Natural killer cell (primary cell): ENCODE measurements at regions not wholly inside any gene's neighbourhood (a gene's known extent, or its start where the extent isn't known, plus 50 kb on each side); places are given as distances from the start of the nearest gene placed in this dataset.

ENCODE experiments used
- ATAC-seq, 3 donors: fragments of 150-1000 bp in 2 of 3; fragments of 200-7000 bp in 1 of 3; cut with Tn5 transposase; 1 replicate in 1 of 3; 2 replicates in 2 of 3; pipeline ENCODE4 v1.10.0; 2021; ENCODE audit warnings: mild to moderate bottlenecking in 2 of 3, moderate library complexity in 2 of 3
- DNase-seq, 2 donors: peaks; one replicate each; pipeline versions ENCODE4 v3.0.0 to v3.0.0-alpha.2; 2013 to 2021; ENCODE audit warnings: mixed read lengths in 1 of 2
- H3K27ac ChIP-seq: one replicate; pipeline ENCODE4 v1.5.1; 2013; ENCODE audit warnings: mild to moderate bottlenecking, low read length
- H3K27me3 ChIP-seq: one replicate; pipeline ENCODE4 v1.6.1; 2013; ENCODE audit warnings: low read length; ENCODE audit not compliant: control insufficient read depth, insufficient read depth
- H3K36me3 ChIP-seq: one replicate; pipeline ENCODE4 v1.6.1; 2013; ENCODE audit warnings: low read length; ENCODE audit not compliant: control insufficient read depth, insufficient read depth
- H3K4me1 ChIP-seq: one replicate; pipeline ENCODE4 v1.6.1; 2013; ENCODE audit warnings: low read length; ENCODE audit not compliant: control insufficient read depth, insufficient read depth
- H3K4me3 ChIP-seq: one replicate; pipeline ENCODE4 v1.5.1; 2013; ENCODE audit warnings: low read length
- H3K9me3 ChIP-seq: one replicate; pipeline ENCODE4 v1.6.1; 2013; ENCODE audit warnings: low read length; ENCODE audit not compliant: control insufficient read depth, insufficient read depth
- H3K27ac Mint-ChIP-seq, 2 donors: one replicate each; pipeline ENCODE4 v1.8.0; 2022; ENCODE audit warnings: mild to moderate bottlenecking in 2 of 2, mixed read lengths in 2 of 2, moderate library complexity in 1 of 2
- H3K27me3 Mint-ChIP-seq, 2 donors: one replicate each; pipeline ENCODE4 v1.8.0; 2022; ENCODE audit warnings: low read depth in 2 of 2, mixed read lengths in 2 of 2
- H3K36me3 Mint-ChIP-seq: one replicate; pipeline ENCODE4 v1.8.0; 2022; ENCODE audit warnings: mixed read lengths
- H3K4me1 Mint-ChIP-seq, 2 donors: one replicate each; pipeline ENCODE4 v1.8.0; 2022; ENCODE audit warnings: mixed read lengths in 2 of 2
- H3K4me3 Mint-ChIP-seq: one replicate; pipeline ENCODE4 v1.8.0; 2022; ENCODE audit warnings: mild to moderate bottlenecking, moderate library complexity, mixed read lengths
- H3K9me3 Mint-ChIP-seq, 2 donors: one replicate each; pipeline ENCODE4 v1.8.0; 2022; ENCODE audit warnings: mixed read lengths in 2 of 2
- WGBS: methylation state at CpG from one replicate; pipeline ENCODE4 v1.1.7; 2013; ENCODE audit warnings: missing lambda C conversion rate; ENCODE audit not compliant: insufficient coverage; 5-methylcytosine and 5-hydroxymethylcytosine counted together
- intact Hi-C: fragments of 100-400 bp; cut with micrococcal nuclease; formaldehyde crosslinking; loops from one replicate; pipeline ENCODE4 v1.14.2; 2022
- TF ChIP-seq, protein P1 (sequence below): fragments of 200-600 bp; IDR thresholded peaks from one replicate; pipeline ENCODE4 v1.8.0; 2022; ENCODE audit warnings: antibody characterized with exemption

- H3K27me3 ChIP-seq: no peaks in the 10 kb centered on the region
- Mint-ChIP-seq H3K4me1 (no peaks in the 10 kb centered on the region), H3K36me3 (no peaks in the 10 kb centered on the region), H3K9me3 (no peaks in the 10 kb centered on the region), H3K27ac (no peak overlapping the region), H3K27me3 (no peaks in the 10 kb centered on the region), H3K4me3 (no peak overlapping the region)
- no peak overlapping the region for H3K27ac ChIP-seq
- ATAC-seq (no peak), DNase-seq (no peak)
- H3K4me3 ChIP-seq: no peak overlapping the region
- intact Hi-C loops: no loop called here
- TF ChIP-seq, protein P1, sequence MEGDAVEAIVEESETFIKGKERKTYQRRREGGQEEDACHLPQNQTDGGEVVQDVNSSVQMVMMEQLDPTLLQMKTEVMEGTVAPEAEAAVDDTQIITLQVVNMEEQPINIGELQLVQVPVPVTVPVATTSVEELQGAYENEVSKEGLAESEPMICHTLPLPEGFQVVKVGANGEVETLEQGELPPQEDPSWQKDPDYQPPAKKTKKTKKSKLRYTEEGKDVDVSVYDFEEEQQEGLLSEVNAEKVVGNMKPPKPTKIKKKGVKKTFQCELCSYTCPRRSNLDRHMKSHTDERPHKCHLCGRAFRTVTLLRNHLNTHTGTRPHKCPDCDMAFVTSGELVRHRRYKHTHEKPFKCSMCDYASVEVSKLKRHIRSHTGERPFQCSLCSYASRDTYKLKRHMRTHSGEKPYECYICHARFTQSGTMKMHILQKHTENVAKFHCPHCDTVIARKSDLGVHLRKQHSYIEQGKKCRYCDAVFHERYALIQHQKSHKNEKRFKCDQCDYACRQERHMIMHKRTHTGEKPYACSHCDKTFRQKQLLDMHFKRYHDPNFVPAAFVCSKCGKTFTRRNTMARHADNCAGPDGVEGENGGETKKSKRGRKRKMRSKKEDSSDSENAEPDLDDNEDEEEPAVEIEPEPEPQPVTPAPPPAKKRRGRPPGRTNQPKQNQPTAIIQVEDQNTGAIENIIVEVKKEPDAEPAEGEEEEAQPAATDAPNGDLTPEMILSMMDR: no peak
- no peaks in the 10 kb centered on the region for H3K9me3 ChIP-seq
- H3K36me3 ChIP-seq: no peaks in the 10 kb centered on the region
- 95% methylated on average over 4 of the region's 5 CpGs for WGBS
- H3K4me1 ChIP-seq: no peaks in the 10 kb centered on the region
Measured at GRCh38 chr12:107417004-107417403, 268.6 kb upstream of the PWP1 start.

- no peaks in the 10 kb centered on the region for H3K36me3 Mint-ChIP-seq
- Histone ChIP-seq H3K4me1 (no peaks in the 10 kb centered on the region), H3K27me3 (no peaks in the 10 kb centered on the region), H3K36me3 (no peaks in the 10 kb centered on the region), H3K27ac (no peak overlapping the region), H3K4me3 (no peak overlapping the region), H3K9me3 (no peaks in the 10 kb centered on the region)
- intact Hi-C loops: no loop called here
- H3K27ac Mint-ChIP-seq: no peak overlapping the region
- TF ChIP-seq, protein P1: no peak
- DNase-seq: no peak
- peaks cover 0 to 4% of the 10 kb centered on the region in 2 donors for H3K4me1 Mint-ChIP-seq
- no peaks in the 10 kb centered on the region for H3K9me3 Mint-ChIP-seq
- no peak overlapping the region for H3K4me3 Mint-ChIP-seq
- H3K27me3 Mint-ChIP-seq: peaks cover 0 to 8% of the 10 kb centered on the region in 2 donors
- ATAC-seq: no peak
Measured at GRCh38 chr12:107418981-107419380, 266.6 kb upstream of the PWP1 start.

GRCh38 chr12:107423531-107423930 is 262.1 kb upstream of the PWP1 start:
- Mint-ChIP-seq H3K27ac (no peak overlapping the region), H3K9me3 (peaks cover 2 to 3% of the 10 kb centered on the region in 2 donors), H3K27me3 (peaks cover 18 to 41% of the 10 kb centered on the region in 2 donors), H3K4me3 (no peak overlapping the region), H3K36me3 (no peaks in the 10 kb centered on the region), H3K4me1 (peaks cover 2 to 4% of the 10 kb centered on the region in 2 donors)
- DNase-seq (no peak), ATAC-seq (no peak)
- H3K4me3 ChIP-seq: no peak overlapping the region
- H3K9me3 ChIP-seq: peaks cover 4% of the 10 kb centered on the region
- TF ChIP-seq, protein P1: no peak
- H3K36me3 ChIP-seq: no peaks in the 10 kb centered on the region
- intact Hi-C loops: no loop called here
- no peaks in the 10 kb centered on the region for H3K4me1 ChIP-seq
- peaks cover 3% of the 10 kb centered on the region for H3K27me3 ChIP-seq
- 83% methylated on average over 5 of the region's 5 CpGs for WGBS
- no peak overlapping the region for H3K27ac ChIP-seq

DNA sequence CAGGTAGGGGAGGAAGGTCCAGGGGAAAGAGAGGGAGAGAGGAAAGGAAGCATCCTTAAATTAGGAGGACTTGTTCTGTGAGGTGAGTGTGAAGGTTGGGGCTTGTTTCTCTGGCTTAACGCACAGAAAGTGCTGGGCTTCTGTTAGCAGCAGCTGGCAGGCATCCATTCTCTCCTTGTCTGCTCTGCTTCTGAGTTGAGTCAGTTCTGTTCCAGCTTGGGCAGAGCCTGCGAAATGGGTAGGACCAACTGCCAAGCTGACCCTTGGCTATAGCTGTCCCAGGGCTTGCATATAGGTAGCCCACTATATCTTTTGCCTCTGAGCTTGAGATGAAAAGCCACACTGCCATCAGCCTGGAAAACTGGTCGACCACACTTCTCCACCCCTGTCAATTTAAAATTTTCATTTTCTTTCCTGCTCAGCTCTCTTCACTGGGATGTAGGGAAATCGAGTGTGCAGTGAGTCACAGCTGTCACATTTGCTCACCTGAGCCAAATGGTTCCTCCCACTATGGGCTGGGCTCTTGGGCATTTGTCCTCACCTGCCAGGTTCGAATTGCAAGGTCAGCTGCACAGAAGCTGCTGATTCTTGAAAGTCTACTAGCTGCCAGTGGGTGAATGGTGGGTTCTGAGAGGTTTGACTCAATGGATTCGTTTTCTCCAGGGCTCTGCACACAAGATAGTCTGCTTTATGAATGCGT is 256.4 kb upstream of the PWP1 start:
- peaks cover 30 to 38% of the 10 kb centered on the region in 2 donors for H3K4me1 Mint-ChIP-seq
- Histone ChIP-seq H3K9me3 (peaks cover 4% of the 10 kb centered on the region), H3K36me3 (no peaks in the 10 kb centered on the region), H3K27me3 (peaks cover 3% of the 10 kb centered on the region), H3K27ac (no peak overlapping the region), H3K4me1 (peaks cover 19% of the 10 kb centered on the region), H3K4me3 (no peak overlapping the region)
- H3K27ac Mint-ChIP-seq: no peak overlapping the region
- WGBS: 81% methylated on average over 7 of the region's 7 CpGs
- H3K4me3 Mint-ChIP-seq: no peak overlapping the region
- ATAC-seq: no peak
- TF ChIP-seq, protein P1: no peak
- DNase-seq: no peak
- H3K9me3 Mint-ChIP-seq: peaks cover 2 to 3% of the 10 kb centered on the region in 2 donors
- peaks cover 31 to 68% of the 10 kb centered on the region in 2 donors for H3K27me3 Mint-ChIP-seq
- intact Hi-C loops: no loop called here
- no peaks in the 10 kb centered on the region for H3K36me3 Mint-ChIP-seq
